ENCODE measurements at regions not wholly inside any gene's neighbourhood (a gene's known extent, or its start where the extent isn't known, plus 50 kb on each side); places are given as distances from the start of the nearest gene placed in this dataset.
"Not testable (repeated sequence)": the region's sequence is repeated elsewhere in the genome, so short reads cannot be mapped to it uniquely, and the experiment has no call there.

- no peak overlapping the region for H3K4me3 Mint-ChIP-seq
- DNase-seq (ENCODE audit: low spot score): no peak
- H3K36me3 Mint-ChIP-seq: no peaks in the 10 kb centered on the region
- H3K27me3 Mint-ChIP-seq: peaks cover 8 to 42% of the 10 kb centered on the region in 2 donors
- no peak for ATAC-seq
- no peaks in the 10 kb centered on the region for H3K9me3 Mint-ChIP-seq
- no peaks in the 10 kb centered on the region for H3K4me1 Mint-ChIP-seq (ENCODE audit: low read depth in 2 of 2)
- no peak overlapping the region for H3K27ac Mint-ChIP-seq
Measured at GRCh38 chr13:31545616-31546015, 193.7 kb upstream of the RXFP2 start.

- H3K27ac Mint-ChIP-seq: no peak overlapping the region
- H3K4me1 Mint-ChIP-seq (ENCODE audit: low read depth in 2 of 2): no peaks in the 10 kb centered on the region
- H3K9me3 Mint-ChIP-seq: peaks cover 4% of the 10 kb centered on the region
- H3K4me3 Mint-ChIP-seq: no peak overlapping the region
- H3K27me3 Mint-ChIP-seq: peaks cover 5 to 25% of the 10 kb centered on the region in 2 donors
- no peak for ATAC-seq
- no peaks in the 10 kb centered on the region for H3K36me3 Mint-ChIP-seq
- DNase-seq (ENCODE audit: low spot score): no peak
Measured at GRCh38 chr13:31556376-31556775, 182.9 kb upstream of the RXFP2 start.

- not testable (repeated sequence) for H3K36me3 Mint-ChIP-seq; H3K9me3 Mint-ChIP-seq; ATAC-seq; H3K27ac Mint-ChIP-seq; H3K4me1 Mint-ChIP-seq (ENCODE audit: low read depth in 2 of 2); H3K4me3 Mint-ChIP-seq; DNase-seq (ENCODE audit: low spot score)
- peaks cover 2 to 18% of the 10 kb centered on the region in 2 donors for H3K27me3 Mint-ChIP-seq
Measured at GRCh38 chr13:31584221-31584620, 155.1 kb upstream of the RXFP2 start.

GRCh38 chr13:31587698-31588266 is 151.5 kb upstream of the RXFP2 start:
- H3K36me3 Mint-ChIP-seq: no peaks in the 10 kb centered on the region
- H3K9me3 Mint-ChIP-seq: peaks cover 3% of the 10 kb centered on the region
- H3K27me3 Mint-ChIP-seq: peaks cover 5 to 19% of the 10 kb centered on the region in 2 donors
- no peak overlapping the region for H3K27ac Mint-ChIP-seq
- ATAC-seq (no peak), DNase-seq (ENCODE audit: low spot score) (no peak)
- H3K4me3 Mint-ChIP-seq: no peak overlapping the region
- H3K4me1 Mint-ChIP-seq (ENCODE audit: low read depth in 2 of 2): no peaks in the 10 kb centered on the region

GRCh38 chr13:31588316-31588715 is 151.0 kb upstream of the RXFP2 start:
- DNase-seq (ENCODE audit: low spot score): no peak
- H3K4me3 Mint-ChIP-seq: no peak overlapping the region
- no peaks in the 10 kb centered on the region for H3K9me3 Mint-ChIP-seq
- no peaks in the 10 kb centered on the region for H3K4me1 Mint-ChIP-seq (ENCODE audit: low read depth in 2 of 2)
- no peaks in the 10 kb centered on the region for H3K36me3 Mint-ChIP-seq
- no peak for ATAC-seq
- no peak overlapping the region for H3K27ac Mint-ChIP-seq
- peaks cover 5 to 22% of the 10 kb centered on the region in 2 donors for H3K27me3 Mint-ChIP-seq

GRCh38 chr13:31588893-31589292 is 150.4 kb upstream of the RXFP2 start:
- no peak for ATAC-seq
- Mint-ChIP-seq H3K27me3 (peaks cover 5 to 28% of the 10 kb centered on the region in 2 donors), H3K9me3 (no peaks in the 10 kb centered on the region), H3K4me1 (ENCODE audit: low read depth in 2 of 2) (no peaks in the 10 kb centered on the region), H3K36me3 (no peaks in the 10 kb centered on the region), H3K27ac (no peak overlapping the region), H3K4me3 (no peak overlapping the region)
- DNase-seq (ENCODE audit: low spot score): no peak

GRCh38 chr13:31591642-31592233 is 147.6 kb upstream of the RXFP2 start:
- Mint-ChIP-seq H3K36me3 (no peaks in the 10 kb centered on the region), H3K4me3 (no peak overlapping the region), H3K27ac (no peak overlapping the region), H3K4me1 (ENCODE audit: low read depth in 2 of 2) (no peaks in the 10 kb centered on the region), H3K9me3 (no peaks in the 10 kb centered on the region), H3K27me3 (peaks cover 5 to 16% of the 10 kb centered on the region in 2 donors)
- DNase-seq (ENCODE audit: low spot score): no peak
- ATAC-seq: no peak

GRCh38 chr13:31594056-31594455 is 145.3 kb upstream of the RXFP2 start:
- Mint-ChIP-seq H3K36me3 (no peaks in the 10 kb centered on the region), H3K4me3 (no peak overlapping the region), H3K27ac (no peak overlapping the region), H3K4me1 (ENCODE audit: low read depth in 2 of 2) (no peaks in the 10 kb centered on the region), H3K27me3 (peaks cover 9 to 16% of the 10 kb centered on the region in 2 donors), H3K9me3 (no peaks in the 10 kb centered on the region)
- no peak for DNase-seq (ENCODE audit: low spot score)
- ATAC-seq: no peak

GRCh38 chr13:31595563-31595962 is 143.8 kb upstream of the RXFP2 start:
- no peak for DNase-seq (ENCODE audit: low spot score)
- Mint-ChIP-seq H3K36me3 (no peaks in the 10 kb centered on the region), H3K27me3 (peaks cover 9 to 16% of the 10 kb centered on the region in 2 donors), H3K4me3 (no peak overlapping the region), H3K9me3 (no peaks in the 10 kb centered on the region), H3K4me1 (ENCODE audit: low read depth in 2 of 2) (no peaks in the 10 kb centered on the region), H3K27ac (no peak overlapping the region)
- ATAC-seq: no peak

GRCh38 chr13:31598990-31599389 is 140.3 kb upstream of the RXFP2 start:
- no peaks in the 10 kb centered on the region for H3K36me3 Mint-ChIP-seq
- no peak for DNase-seq (ENCODE audit: low spot score)
- H3K27me3 Mint-ChIP-seq: peaks cover under 1 to 5% of the 10 kb centered on the region in 2 donors
- no peaks in the 10 kb centered on the region for H3K4me1 Mint-ChIP-seq (ENCODE audit: low read depth in 2 of 2)
- no peaks in the 10 kb centered on the region for H3K9me3 Mint-ChIP-seq
- ATAC-seq: no peak
- no peak overlapping the region for H3K27ac Mint-ChIP-seq
- H3K4me3 Mint-ChIP-seq: no peak overlapping the region

GRCh38 chr13:31605076-31605860 is 134.1 kb upstream of the RXFP2 start:
- Mint-ChIP-seq H3K36me3 (no peaks in the 10 kb centered on the region), H3K27ac (no peak overlapping the region), H3K4me1 (ENCODE audit: low read depth in 2 of 2) (no peaks in the 10 kb centered on the region), H3K9me3 (no peaks in the 10 kb centered on the region), H3K4me3 (no peak overlapping the region), H3K27me3 (no peaks in the 10 kb centered on the region)
- DNase-seq (ENCODE audit: low spot score) (no peak), ATAC-seq (no peak)

- H3K9me3 Mint-ChIP-seq; H3K4me3 Mint-ChIP-seq; H3K27me3 Mint-ChIP-seq; H3K4me1 Mint-ChIP-seq (ENCODE audit: low read depth in 2 of 2); ATAC-seq; DNase-seq (ENCODE audit: low spot score); H3K36me3 Mint-ChIP-seq; H3K27ac Mint-ChIP-seq: not testable (repeated sequence)
Measured at GRCh38 chr13:31607531-31607930, 131.8 kb upstream of the RXFP2 start.

GRCh38 chr13:31608780-31609179 is 130.5 kb upstream of the RXFP2 start:
- H3K9me3 Mint-ChIP-seq; H3K4me1 Mint-ChIP-seq (ENCODE audit: low read depth in 2 of 2); ATAC-seq; H3K27ac Mint-ChIP-seq; DNase-seq (ENCODE audit: low spot score); H3K36me3 Mint-ChIP-seq; H3K4me3 Mint-ChIP-seq; H3K27me3 Mint-ChIP-seq: not testable (repeated sequence)

- Mint-ChIP-seq H3K36me3 (no peaks in the 10 kb centered on the region), H3K27ac (no peak overlapping the region), H3K4me3 (no peak overlapping the region), H3K4me1 (ENCODE audit: low read depth in 2 of 2) (no peaks in the 10 kb centered on the region), H3K9me3 (no peaks in the 10 kb centered on the region), H3K27me3 (no peaks in the 10 kb centered on the region)
- no peak for ATAC-seq
- DNase-seq (ENCODE audit: low spot score): no peak
Measured at GRCh38 chr13:31610270-31610998, 128.9 kb upstream of the RXFP2 start.
